ENCODE measurements at regions not wholly inside any gene's neighbourhood (a gene's known extent, or its start where the extent isn't known, plus 50 kb on each side); places are given as distances from the start of the nearest gene placed in this dataset.

DNA sequence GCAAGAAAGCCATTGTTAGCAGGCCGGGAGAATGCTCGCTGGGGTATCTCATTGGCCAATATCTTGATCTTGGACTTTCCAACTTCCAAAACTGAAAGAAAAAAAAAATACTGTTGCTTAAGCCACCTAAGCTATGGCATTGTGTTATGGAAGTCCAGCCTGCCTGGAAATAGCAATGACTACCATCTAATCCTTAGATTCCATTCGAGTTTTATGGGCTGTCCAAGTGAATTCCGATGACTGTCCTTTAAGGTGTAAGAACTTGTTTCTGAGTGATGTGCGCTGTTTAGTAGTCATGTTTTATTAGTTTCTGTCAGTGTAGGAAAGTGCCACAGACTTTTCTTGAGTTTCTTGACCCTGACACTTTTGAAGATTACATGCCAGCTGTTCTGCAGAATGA lies 762.6 kb downstream of the USP25 start:
- TF ChIP-seq, protein P1, sequence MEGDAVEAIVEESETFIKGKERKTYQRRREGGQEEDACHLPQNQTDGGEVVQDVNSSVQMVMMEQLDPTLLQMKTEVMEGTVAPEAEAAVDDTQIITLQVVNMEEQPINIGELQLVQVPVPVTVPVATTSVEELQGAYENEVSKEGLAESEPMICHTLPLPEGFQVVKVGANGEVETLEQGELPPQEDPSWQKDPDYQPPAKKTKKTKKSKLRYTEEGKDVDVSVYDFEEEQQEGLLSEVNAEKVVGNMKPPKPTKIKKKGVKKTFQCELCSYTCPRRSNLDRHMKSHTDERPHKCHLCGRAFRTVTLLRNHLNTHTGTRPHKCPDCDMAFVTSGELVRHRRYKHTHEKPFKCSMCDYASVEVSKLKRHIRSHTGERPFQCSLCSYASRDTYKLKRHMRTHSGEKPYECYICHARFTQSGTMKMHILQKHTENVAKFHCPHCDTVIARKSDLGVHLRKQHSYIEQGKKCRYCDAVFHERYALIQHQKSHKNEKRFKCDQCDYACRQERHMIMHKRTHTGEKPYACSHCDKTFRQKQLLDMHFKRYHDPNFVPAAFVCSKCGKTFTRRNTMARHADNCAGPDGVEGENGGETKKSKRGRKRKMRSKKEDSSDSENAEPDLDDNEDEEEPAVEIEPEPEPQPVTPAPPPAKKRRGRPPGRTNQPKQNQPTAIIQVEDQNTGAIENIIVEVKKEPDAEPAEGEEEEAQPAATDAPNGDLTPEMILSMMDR (conservative IDR thresholded peaks at IDR 0.05; ENCODE audit: low read depth in 2 of 2) = no peak
- TF ChIP-seq POLR2AphosphoS5 (IDR thresholded peaks at IDR 0.05; ENCODE audit: low read depth) (no peak), EZH2phosphoT487 (IDR thresholded peaks at IDR 0.05; ENCODE audit: unreplicated experiment) (no peak), EZH2 (IDR thresholded peaks at IDR 0.05; ENCODE audit: low read depth, unreplicated experiment) (no peak)
- TF ChIP-seq, protein P2, sequence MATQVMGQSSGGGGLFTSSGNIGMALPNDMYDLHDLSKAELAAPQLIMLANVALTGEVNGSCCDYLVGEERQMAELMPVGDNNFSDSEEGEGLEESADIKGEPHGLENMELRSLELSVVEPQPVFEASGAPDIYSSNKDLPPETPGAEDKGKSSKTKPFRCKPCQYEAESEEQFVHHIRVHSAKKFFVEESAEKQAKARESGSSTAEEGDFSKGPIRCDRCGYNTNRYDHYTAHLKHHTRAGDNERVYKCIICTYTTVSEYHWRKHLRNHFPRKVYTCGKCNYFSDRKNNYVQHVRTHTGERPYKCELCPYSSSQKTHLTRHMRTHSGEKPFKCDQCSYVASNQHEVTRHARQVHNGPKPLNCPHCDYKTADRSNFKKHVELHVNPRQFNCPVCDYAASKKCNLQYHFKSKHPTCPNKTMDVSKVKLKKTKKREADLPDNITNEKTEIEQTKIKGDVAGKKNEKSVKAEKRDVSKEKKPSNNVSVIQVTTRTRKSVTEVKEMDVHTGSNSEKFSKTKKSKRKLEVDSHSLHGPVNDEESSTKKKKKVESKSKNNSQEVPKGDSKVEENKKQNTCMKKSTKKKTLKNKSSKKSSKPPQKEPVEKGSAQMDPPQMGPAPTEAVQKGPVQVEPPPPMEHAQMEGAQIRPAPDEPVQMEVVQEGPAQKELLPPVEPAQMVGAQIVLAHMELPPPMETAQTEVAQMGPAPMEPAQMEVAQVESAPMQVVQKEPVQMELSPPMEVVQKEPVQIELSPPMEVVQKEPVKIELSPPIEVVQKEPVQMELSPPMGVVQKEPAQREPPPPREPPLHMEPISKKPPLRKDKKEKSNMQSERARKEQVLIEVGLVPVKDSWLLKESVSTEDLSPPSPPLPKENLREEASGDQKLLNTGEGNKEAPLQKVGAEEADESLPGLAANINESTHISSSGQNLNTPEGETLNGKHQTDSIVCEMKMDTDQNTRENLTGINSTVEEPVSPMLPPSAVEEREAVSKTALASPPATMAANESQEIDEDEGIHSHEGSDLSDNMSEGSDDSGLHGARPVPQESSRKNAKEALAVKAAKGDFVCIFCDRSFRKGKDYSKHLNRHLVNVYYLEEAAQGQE (IDR thresholded peaks at IDR 0.05; ENCODE audit: unreplicated experiment) = no peak
- TF ChIP-seq, protein P3, sequence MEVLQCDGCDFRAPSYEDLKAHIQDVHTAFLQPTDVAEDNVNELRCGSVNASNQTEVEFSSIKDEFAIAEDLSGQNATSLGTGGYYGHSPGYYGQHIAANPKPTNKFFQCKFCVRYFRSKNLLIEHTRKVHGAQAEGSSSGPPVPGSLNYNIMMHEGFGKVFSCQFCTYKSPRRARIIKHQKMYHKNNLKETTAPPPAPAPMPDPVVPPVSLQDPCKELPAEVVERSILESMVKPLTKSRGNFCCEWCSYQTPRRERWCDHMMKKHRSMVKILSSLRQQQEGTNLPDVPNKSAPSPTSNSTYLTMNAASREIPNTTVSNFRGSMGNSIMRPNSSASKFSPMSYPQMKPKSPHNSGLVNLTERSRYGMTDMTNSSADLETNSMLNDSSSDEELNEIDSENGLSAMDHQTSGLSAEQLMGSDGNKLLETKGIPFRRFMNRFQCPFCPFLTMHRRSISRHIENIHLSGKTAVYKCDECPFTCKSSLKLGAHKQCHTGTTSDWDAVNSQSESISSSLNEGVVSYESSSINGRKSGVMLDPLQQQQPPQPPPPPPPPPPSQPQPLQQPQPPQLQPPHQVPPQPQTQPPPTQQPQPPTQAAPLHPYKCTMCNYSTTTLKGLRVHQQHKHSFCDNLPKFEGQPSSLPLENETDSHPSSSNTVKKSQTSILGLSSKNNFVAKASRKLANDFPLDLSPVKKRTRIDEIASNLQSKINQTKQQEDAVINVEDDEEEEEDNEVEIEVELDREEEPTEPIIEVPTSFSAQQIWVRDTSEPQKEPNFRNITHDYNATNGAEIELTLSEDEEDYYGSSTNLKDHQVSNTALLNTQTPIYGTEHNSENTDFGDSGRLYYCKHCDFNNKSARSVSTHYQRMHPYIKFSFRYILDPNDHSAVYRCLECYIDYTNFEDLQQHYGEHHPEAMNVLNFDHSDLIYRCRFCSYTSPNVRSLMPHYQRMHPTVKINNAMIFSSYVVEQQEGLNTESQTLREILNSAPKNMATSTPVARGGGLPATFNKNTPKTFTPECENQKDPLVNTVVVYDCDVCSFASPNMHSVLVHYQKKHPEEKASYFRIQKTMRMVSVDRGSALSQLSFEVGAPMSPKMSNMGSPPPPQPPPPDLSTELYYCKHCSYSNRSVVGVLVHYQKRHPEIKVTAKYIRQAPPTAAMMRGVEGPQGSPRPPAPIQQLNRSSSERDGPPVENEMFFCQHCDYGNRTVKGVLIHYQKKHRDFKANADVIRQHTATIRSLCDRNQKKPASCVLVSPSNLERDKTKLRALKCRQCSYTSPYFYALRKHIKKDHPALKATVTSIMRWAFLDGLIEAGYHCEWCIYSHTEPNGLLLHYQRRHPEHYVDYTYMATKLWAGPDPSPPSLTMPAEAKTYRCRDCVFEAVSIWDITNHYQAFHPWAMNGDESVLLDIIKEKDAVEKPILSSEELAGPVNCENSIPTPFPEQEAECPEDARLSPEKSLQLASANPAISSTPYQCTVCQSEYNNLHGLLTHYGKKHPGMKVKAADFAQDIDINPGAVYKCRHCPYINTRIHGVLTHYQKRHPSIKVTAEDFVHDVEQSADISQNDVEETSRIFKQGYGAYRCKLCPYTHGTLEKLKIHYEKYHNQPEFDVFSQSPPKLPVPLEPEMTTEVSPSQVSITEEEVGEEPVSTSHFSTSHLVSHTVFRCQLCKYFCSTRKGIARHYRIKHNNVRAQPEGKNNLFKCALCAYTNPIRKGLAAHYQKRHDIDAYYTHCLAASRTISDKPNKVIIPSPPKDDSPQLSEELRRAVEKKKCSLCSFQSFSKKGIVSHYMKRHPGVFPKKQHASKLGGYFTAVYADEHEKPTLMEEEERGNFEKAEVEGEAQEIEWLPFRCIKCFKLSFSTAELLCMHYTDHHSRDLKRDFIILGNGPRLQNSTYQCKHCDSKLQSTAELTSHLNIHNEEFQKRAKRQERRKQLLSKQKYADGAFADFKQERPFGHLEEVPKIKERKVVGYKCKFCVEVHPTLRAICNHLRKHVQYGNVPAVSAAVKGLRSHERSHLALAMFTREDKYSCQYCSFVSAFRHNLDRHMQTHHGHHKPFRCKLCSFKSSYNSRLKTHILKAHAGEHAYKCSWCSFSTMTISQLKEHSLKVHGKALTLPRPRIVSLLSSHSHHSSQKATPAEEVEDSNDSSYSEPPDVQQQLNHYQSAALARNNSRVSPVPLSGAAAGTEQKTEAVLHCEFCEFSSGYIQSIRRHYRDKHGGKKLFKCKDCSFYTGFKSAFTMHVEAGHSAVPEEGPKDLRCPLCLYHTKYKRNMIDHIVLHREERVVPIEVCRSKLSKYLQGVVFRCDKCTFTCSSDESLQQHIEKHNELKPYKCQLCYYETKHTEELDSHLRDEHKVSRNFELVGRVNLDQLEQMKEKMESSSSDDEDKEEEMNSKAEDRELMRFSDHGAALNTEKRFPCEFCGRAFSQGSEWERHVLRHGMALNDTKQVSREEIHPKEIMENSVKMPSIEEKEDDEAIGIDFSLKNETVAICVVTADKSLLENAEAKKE (CRISPR knock-in tag; IDR thresholded peaks at IDR 0.05) = no peak

All from GM23338 (cell line).